ENCODE measurements at regions not wholly inside any gene's neighbourhood (a gene's known extent, or its start where the extent isn't known, plus 50 kb on each side); places are given as distances from the start of the nearest gene placed in this dataset.

GRCh38 chr12:89106950-89107349 lies 245.4 kb downstream of the DUSP6 start:
- CTCF ChIA-PET: no interaction called here
- no peak for TF ChIP-seq CTCF (IDR thresholded peaks at IDR 0.05; ENCODE audit: insufficient read depth, low read length, missing control alignments)
- POLR2A ChIA-PET: no interaction called here

GRCh38 chr12:89105243-89105642 lies 247.1 kb downstream of the DUSP6 start:
- ChIA-PET POLR2A (no interaction called here), CTCF (interaction anchor here (0.8 to 1.2 kb wide), 2 partner anchors 12 to 51 kb away, joined by 3 to 4 read pairs; no protein-coding TSS in a partner anchor)
- no peak overlapping the region for H3K4me3 ChIP-seq (ENCODE audit: low read depth, low read length)
- TF ChIP-seq CTCF (IDR thresholded peaks at IDR 0.05; ENCODE audit: insufficient read depth, low read length, missing control alignments): no peak
- no peak for DNase-seq (ENCODE audit: low read depth, low spot score)

More at GRCh38 chr12:89106950-89107349, 245.4 kb downstream of the DUSP6 start:
- no peak for DNase-seq (ENCODE audit: low read depth, low spot score)
- H3K4me3 ChIP-seq (ENCODE audit: low read depth, low read length): no peak overlapping the region

DNA sequence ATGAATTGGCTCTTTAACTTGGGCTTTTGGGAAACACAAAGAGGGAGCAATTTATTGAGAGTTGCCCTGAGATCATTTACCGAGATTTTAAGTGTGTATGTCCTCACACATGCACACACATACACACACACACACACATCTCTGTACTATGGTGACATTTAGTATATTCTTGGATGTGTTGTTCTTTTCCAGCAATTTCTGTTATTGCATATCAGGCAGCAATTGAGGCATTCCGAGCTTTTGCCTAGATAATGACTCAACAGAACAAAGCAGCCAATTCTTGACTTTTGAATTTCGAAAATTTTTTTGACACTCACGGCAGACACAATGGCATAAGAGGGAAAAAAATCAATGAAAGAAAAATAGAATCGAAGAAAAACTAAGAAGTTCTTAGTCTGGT lies 248.5 kb downstream of the DUSP6 start:
- TF ChIP-seq CTCF (IDR thresholded peaks at IDR 0.05; ENCODE audit: insufficient read depth, low read length, missing control alignments): no peak
- no peak for DNase-seq (ENCODE audit: low read depth, low spot score)

DNA sequence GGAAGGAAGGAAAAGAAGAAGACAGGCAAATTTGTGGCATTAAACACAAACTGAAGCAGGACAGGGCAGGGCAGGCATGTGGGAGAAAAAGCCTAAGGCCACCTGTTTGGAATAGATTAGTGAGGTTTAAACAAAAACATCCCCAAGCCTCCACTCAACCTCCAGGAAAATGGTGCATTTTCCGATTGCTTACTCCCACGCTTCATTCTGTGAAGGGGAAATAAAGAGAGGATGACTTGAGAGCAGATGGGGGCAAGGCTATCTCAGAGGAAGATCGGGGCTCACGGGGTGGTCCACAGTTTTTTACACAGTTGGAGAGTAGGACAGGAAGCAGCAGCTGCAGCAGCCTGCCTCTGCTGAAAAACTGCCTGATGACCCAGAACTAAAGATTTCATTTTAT lies 250.9 kb downstream of the DUSP6 start:
- ChIA-PET CTCF (no interaction called here), POLR2A (no interaction called here)
- no peak for DNase-seq (ENCODE audit: low read depth, low spot score)
- H3K4me3 ChIP-seq (ENCODE audit: low read depth, low read length): no peak overlapping the region
- TF ChIP-seq CTCF (IDR thresholded peaks at IDR 0.05; ENCODE audit: insufficient read depth, low read length, missing control alignments): no peak

More for the DNA sequence above, 248.5 kb downstream of the DUSP6 start:
- POLR2A ChIA-PET: no interaction called here
- H3K4me3 ChIP-seq (ENCODE audit: low read depth, low read length): no peak overlapping the region
- CTCF ChIA-PET: no interaction called here

- TF ChIP-seq CTCF (IDR thresholded peaks at IDR 0.05; ENCODE audit: insufficient read depth, low read length, missing control alignments): no peak
- POLR2A ChIA-PET: no interaction called here
- H3K4me3 ChIP-seq (ENCODE audit: low read depth, low read length): no peak overlapping the region
- no peak for DNase-seq (ENCODE audit: low read depth, low spot score)
- CTCF ChIA-PET: no interaction called here
Observed at GRCh38 chr12:89098441-89099112, 253.7 kb downstream of the DUSP6 start.

DNA sequence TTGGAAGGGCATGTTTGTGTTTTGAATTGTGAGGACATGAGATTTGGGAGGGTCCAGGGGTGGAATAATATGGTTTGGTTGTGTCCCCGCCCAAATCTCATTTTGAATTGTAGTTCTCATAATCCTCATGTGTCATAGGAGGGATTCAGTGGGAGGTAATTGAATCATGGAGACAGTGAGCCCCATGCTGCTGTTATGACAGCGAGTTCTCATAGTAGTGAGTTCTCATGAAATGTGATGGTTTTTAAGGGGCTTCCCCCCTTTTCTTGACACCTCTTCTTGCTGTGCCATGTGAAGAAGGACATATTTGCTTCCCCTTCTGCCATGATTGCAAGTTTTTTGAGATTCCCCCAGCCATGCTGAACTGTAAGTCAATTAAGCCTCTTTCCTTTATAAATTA lies 260.0 kb downstream of the DUSP6 start:
- POLR2A ChIA-PET: no interaction called here
- H3K4me3 ChIP-seq (ENCODE audit: low read depth, low read length): no peak overlapping the region
- no peak for DNase-seq (ENCODE audit: low read depth, low spot score)
- CTCF ChIA-PET: no interaction called here
- no peak for TF ChIP-seq CTCF (IDR thresholded peaks at IDR 0.05; ENCODE audit: insufficient read depth, low read length, missing control alignments)
